WTC11 (cell line): ENCODE measurements at regions not wholly inside any gene's neighbourhood (a gene's known extent, or its start where the extent isn't known, plus 50 kb on each side); places are given as distances from the start of the nearest gene placed in this dataset.

Experiments
- KAT7 ChIP-seq: sonication (generic); formaldehyde crosslinking; IDR thresholded peaks from 2 replicates; pipeline ENCODE4 v1.8.1; 2023; ENCODE audit warnings: missing genetic modification reagents, mild to moderate bottlenecking, borderline replicate concordance
- ZNF219 ChIP-seq: sonication (generic); formaldehyde crosslinking; IDR thresholded peaks from 2 replicates; pipeline ENCODE4 v1.8.0; 2023; ENCODE audit warnings: missing genetic modification reagents, mild to moderate bottlenecking, borderline replicate concordance
- TF ChIP-seq, protein P1 (sequence below): fragments of 200-600 bp; IDR thresholded peaks from 2 replicates; pipeline ENCODE4 v1.8.0; 2022; ENCODE audit warnings: antibody characterized with exemption

DNA sequence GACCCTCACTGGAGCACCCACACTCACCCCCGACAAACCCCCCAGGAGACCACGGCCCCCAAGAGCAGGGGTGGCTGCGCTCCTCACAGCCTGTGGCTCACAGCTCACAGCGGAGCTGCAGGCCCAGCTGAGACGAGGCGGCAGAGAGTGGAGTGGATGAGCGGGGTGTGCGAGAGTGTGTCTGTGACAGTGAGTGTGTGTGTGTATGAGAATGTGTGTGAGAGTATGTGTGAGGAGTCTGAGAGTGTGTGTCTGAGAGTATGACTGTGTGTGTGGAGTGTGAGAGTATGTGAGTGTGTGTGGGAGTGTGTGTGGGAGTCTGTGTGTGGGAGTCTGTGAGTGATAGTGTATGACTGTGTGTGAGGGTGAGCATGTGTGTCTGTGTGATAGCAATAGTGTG, 55.3 kb upstream of the ID2 start:
- TF ChIP-seq, protein P1, sequence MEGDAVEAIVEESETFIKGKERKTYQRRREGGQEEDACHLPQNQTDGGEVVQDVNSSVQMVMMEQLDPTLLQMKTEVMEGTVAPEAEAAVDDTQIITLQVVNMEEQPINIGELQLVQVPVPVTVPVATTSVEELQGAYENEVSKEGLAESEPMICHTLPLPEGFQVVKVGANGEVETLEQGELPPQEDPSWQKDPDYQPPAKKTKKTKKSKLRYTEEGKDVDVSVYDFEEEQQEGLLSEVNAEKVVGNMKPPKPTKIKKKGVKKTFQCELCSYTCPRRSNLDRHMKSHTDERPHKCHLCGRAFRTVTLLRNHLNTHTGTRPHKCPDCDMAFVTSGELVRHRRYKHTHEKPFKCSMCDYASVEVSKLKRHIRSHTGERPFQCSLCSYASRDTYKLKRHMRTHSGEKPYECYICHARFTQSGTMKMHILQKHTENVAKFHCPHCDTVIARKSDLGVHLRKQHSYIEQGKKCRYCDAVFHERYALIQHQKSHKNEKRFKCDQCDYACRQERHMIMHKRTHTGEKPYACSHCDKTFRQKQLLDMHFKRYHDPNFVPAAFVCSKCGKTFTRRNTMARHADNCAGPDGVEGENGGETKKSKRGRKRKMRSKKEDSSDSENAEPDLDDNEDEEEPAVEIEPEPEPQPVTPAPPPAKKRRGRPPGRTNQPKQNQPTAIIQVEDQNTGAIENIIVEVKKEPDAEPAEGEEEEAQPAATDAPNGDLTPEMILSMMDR, result no peak
- TF ChIP-seq KAT7, result no peak
- TF ChIP-seq ZNF219 (CRISPR knock-in tag), result no peak
